ENCODE measurements at regions not wholly inside any gene's neighbourhood (a gene's known extent, or its start where the extent isn't known, plus 50 kb on each side); places are given as distances from the start of the nearest gene placed in this dataset.

DNA sequence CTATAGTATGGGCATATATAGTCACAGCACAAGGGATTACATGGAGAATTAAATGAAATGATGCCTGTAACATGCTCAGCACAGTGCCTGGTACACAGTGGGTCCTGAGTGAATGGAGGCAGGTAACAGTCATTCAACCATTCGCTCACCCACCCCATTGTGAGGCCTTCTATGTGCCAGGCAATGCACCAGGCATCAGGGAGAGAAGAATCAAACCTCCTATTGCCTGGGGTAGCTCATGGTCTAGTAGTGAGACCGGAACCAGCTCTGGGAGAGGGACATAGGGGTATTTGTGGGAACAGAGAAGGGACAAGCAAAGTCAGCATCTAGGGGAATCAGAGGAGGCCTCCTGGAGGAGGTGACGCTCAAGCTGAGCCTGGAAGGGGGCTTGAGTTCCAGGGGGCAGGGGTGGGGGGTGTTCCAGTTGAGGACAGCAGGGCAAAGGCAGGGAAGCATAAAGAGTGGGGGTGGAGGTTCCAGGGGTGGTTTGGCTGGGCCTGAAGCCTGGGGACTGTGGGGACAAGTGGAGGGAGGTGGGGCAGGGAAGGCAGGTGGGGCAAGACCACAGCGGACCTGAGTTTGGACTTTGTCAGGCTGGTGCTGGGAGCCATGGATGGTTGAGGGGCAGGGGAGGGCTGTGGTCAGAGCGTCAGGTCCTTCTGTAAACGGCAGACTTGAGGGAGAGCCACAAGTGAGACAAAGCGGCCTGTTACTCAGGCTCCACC, 591.6 kb downstream of the PTPRU start:
- TF ChIP-seq, protein P1, sequence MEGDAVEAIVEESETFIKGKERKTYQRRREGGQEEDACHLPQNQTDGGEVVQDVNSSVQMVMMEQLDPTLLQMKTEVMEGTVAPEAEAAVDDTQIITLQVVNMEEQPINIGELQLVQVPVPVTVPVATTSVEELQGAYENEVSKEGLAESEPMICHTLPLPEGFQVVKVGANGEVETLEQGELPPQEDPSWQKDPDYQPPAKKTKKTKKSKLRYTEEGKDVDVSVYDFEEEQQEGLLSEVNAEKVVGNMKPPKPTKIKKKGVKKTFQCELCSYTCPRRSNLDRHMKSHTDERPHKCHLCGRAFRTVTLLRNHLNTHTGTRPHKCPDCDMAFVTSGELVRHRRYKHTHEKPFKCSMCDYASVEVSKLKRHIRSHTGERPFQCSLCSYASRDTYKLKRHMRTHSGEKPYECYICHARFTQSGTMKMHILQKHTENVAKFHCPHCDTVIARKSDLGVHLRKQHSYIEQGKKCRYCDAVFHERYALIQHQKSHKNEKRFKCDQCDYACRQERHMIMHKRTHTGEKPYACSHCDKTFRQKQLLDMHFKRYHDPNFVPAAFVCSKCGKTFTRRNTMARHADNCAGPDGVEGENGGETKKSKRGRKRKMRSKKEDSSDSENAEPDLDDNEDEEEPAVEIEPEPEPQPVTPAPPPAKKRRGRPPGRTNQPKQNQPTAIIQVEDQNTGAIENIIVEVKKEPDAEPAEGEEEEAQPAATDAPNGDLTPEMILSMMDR (IDR thresholded peaks at IDR 0.05) = no peak
- no peak for TF ChIP-seq POLR2AphosphoS5 (IDR thresholded peaks at IDR 0.05)
